ENCODE measurements at regions not wholly inside any gene's neighbourhood (a gene's known extent, or its start where the extent isn't known, plus 50 kb on each side); places are given as distances from the start of the nearest gene placed in this dataset.

- no peak for DNase-seq (ENCODE audit: low read depth in 2 of 2, low spot score in 1 of 2)
Observed at GRCh38 chr11:81070948-81071347, 1630.1 kb upstream of the TENM4 start.

GRCh38 chr11:81059356-81059755 is 1618.5 kb upstream of the TENM4 start:
- DNase-seq (ENCODE audit: low read depth in 2 of 2, low spot score in 1 of 2) = no peak

- no peak for DNase-seq (ENCODE audit: low read depth in 2 of 2, low spot score in 1 of 2)
Observed at GRCh38 chr11:81052344-81053158, 1611.7 kb upstream of the TENM4 start.

- no peak for DNase-seq (ENCODE audit: low read depth in 2 of 2, low spot score in 1 of 2)
Observed at GRCh38 chr11:81039916-81040524, 1599.2 kb upstream of the TENM4 start.

GRCh38 chr11:81036168-81036870 is 1595.5 kb upstream of the TENM4 start:
- no peak for DNase-seq (ENCODE audit: low read depth in 2 of 2, low spot score in 1 of 2)

- DNase-seq (ENCODE audit: low read depth in 2 of 2, low spot score in 1 of 2) = no peak
Observed at GRCh38 chr11:81033779-81034540, 1593.1 kb upstream of the TENM4 start.

- DNase-seq (ENCODE audit: low read depth in 2 of 2, low spot score in 1 of 2) = no peak
Observed at GRCh38 chr11:81032906-81033305, 1592.1 kb upstream of the TENM4 start.

- DNase-seq (ENCODE audit: low read depth in 2 of 2, low spot score in 1 of 2) = no peak
Observed at GRCh38 chr11:81030186-81030585, 1589.4 kb upstream of the TENM4 start.

GRCh38 chr11:81026032-81026431 is 1585.2 kb upstream of the TENM4 start:
- no peak for DNase-seq (ENCODE audit: low read depth in 2 of 2, low spot score in 1 of 2)

- no peak for DNase-seq (ENCODE audit: low read depth in 2 of 2, low spot score in 1 of 2)
Observed at GRCh38 chr11:81022057-81022456, 1581.2 kb upstream of the TENM4 start.

GRCh38 chr11:81010631-81011030 is 1569.8 kb upstream of the TENM4 start:
- no peak for DNase-seq (ENCODE audit: low read depth in 2 of 2, low spot score in 1 of 2)

GRCh38 chr11:81007046-81007445 is 1566.2 kb upstream of the TENM4 start:
- DNase-seq (ENCODE audit: low read depth in 2 of 2, low spot score in 1 of 2) = no peak

- no peak for DNase-seq (ENCODE audit: low read depth in 2 of 2, low spot score in 1 of 2)
Observed at GRCh38 chr11:81005595-81005994, 1564.8 kb upstream of the TENM4 start.

GRCh38 chr11:81004576-81004975 is 1563.7 kb upstream of the TENM4 start:
- no peak for DNase-seq (ENCODE audit: low read depth in 2 of 2, low spot score in 1 of 2)

GRCh38 chr11:81002374-81002773 is 1561.5 kb upstream of the TENM4 start:
- no peak for DNase-seq (ENCODE audit: low read depth in 2 of 2, low spot score in 1 of 2)

GRCh38 chr11:81000735-81001134 is 1559.9 kb upstream of the TENM4 start:
- DNase-seq (ENCODE audit: low read depth in 2 of 2, low spot score in 1 of 2) = no peak

- no peak for DNase-seq (ENCODE audit: low read depth in 2 of 2, low spot score in 1 of 2)
Observed at GRCh38 chr11:81000334-81000733, 1559.5 kb upstream of the TENM4 start.

- DNase-seq (ENCODE audit: low read depth in 2 of 2, low spot score in 1 of 2) = no peak
Observed at GRCh38 chr11:80995523-80995922, 1554.7 kb upstream of the TENM4 start.

- DNase-seq (ENCODE audit: low read depth in 2 of 2, low spot score in 1 of 2) = no peak
Observed at GRCh38 chr11:80993536-80993935, 1552.7 kb upstream of the TENM4 start.

GRCh38 chr11:80990885-80991284 is 1550.1 kb upstream of the TENM4 start:
- DNase-seq (ENCODE audit: low read depth in 2 of 2, low spot score in 1 of 2) = no peak

- no peak for DNase-seq (ENCODE audit: low read depth in 2 of 2, low spot score in 1 of 2)
Observed at GRCh38 chr11:80987171-80987570, 1546.3 kb upstream of the TENM4 start.

Data from stimulated activated CD8-positive, alpha-beta memory T cell treated with anti-CD3 and anti-CD28 coated beads, Interleukin-4, amount 100 ng/mL, for 1 hour (primary cell).